Erythroblast (primary cell): ENCODE measurements at regions not wholly inside any gene's neighbourhood (a gene's known extent, or its start where the extent isn't known, plus 50 kb on each side); places are given as distances from the start of the nearest gene placed in this dataset.

Experiments used
- DNase-seq, 2 experiments: peaks; one replicate each; lab custom pipeline; 2025; lab: John Stamatoyannopoulos, UW
- GATA1 ChIP-seq: IDR thresholded peaks from 2 replicates; pipeline ENCODE4 v1.6.1; 2011; ENCODE audit warnings: low read depth, mild to moderate bottlenecking, control low read depth, low read length, moderate library complexity
- POLR2A ChIP-seq: IDR thresholded peaks from 2 replicates; pipeline ENCODE4 v1.6.1; 2011; ENCODE audit warnings: mild to moderate bottlenecking, low read length

GRCh38 chr5:105688227-105688792 lies 1982.4 kb downstream of the EFNA5 start:
- no peak for DNase-seq
- TF ChIP-seq GATA1 (no peak), POLR2A (no peak)

- DNase-seq, result no peak
- TF ChIP-seq POLR2A, result no peak
- no peak for TF ChIP-seq GATA1
Observed at GRCh38 chr5:105687493-105687892, 1983.2 kb downstream of the EFNA5 start.

- no peak for TF ChIP-seq GATA1
- TF ChIP-seq POLR2A, result no peak
- DNase-seq, result no peak
Observed at GRCh38 chr5:105685884-105686283, 1984.9 kb downstream of the EFNA5 start.

GRCh38 chr5:105684799-105685198 lies 1985.9 kb downstream of the EFNA5 start:
- TF ChIP-seq GATA1 (no peak), POLR2A (no peak)

GRCh38 chr5:105680858-105681475 lies 1989.8 kb downstream of the EFNA5 start:
- DNase-seq, result no peak
- TF ChIP-seq GATA1 (no peak), POLR2A (no peak)

More at GRCh38 chr5:105684799-105685198, 1985.9 kb downstream of the EFNA5 start:
- no peak for DNase-seq

- no peak for TF ChIP-seq GATA1
- TF ChIP-seq POLR2A, result no peak
- DNase-seq, result no peak
Observed at GRCh38 chr5:105677291-105677690, 1993.4 kb downstream of the EFNA5 start.

- TF ChIP-seq POLR2A (no peak), GATA1 (no peak)
Observed at GRCh38 chr5:105670596-105670995, 2000.1 kb downstream of the EFNA5 start.

GRCh38 chr5:105663671-105664070 lies 2007.1 kb downstream of the EFNA5 start:
- no peak for DNase-seq
- TF ChIP-seq GATA1, result no peak
- no peak for TF ChIP-seq POLR2A

More at GRCh38 chr5:105670596-105670995, 2000.1 kb downstream of the EFNA5 start:
- DNase-seq, result no peak

- TF ChIP-seq GATA1 (no peak), POLR2A (no peak)
Observed at GRCh38 chr5:105659396-105659795, 2011.3 kb downstream of the EFNA5 start.

GRCh38 chr5:105640328-105640727 lies 2030.4 kb downstream of the EFNA5 start:
- TF ChIP-seq POLR2A (no peak), GATA1 (no peak)
- no peak for DNase-seq

More at GRCh38 chr5:105659396-105659795, 2011.3 kb downstream of the EFNA5 start:
- DNase-seq, result no peak

GRCh38 chr5:105639511-105639910 lies 2031.2 kb downstream of the EFNA5 start:
- TF ChIP-seq POLR2A, result no peak
- no peak for TF ChIP-seq GATA1

GRCh38 chr5:105639068-105639467 lies 2031.7 kb downstream of the EFNA5 start:
- TF ChIP-seq GATA1 (no peak), POLR2A (no peak)

More at GRCh38 chr5:105639511-105639910, 2031.2 kb downstream of the EFNA5 start:
- DNase-seq, result no peak

GRCh38 chr5:105638437-105638836 lies 2032.3 kb downstream of the EFNA5 start:
- TF ChIP-seq GATA1 (no peak), POLR2A (no peak)
- DNase-seq, result no peak

More at GRCh38 chr5:105639068-105639467, 2031.7 kb downstream of the EFNA5 start:
- no peak for DNase-seq

GRCh38 chr5:105632043-105632442 lies 2038.7 kb downstream of the EFNA5 start:
- TF ChIP-seq POLR2A, result no peak
- TF ChIP-seq GATA1, result no peak
- DNase-seq, result no peak
